Activated CD4-positive, alpha-beta T cell treated with anti-CD3 and anti-CD28 coated beads, Interleukin-2, amount 50 U/mL, for 1 hour (primary cell): ENCODE measurements at regions not wholly inside any gene's neighbourhood (a gene's known extent, or its start where the extent isn't known, plus 50 kb on each side); places are given as distances from the start of the nearest gene placed in this dataset.

Experiments
- DNase-seq: peaks from one replicate; pipeline ENCODE4 v3.0.0-alpha.2; 2020

GRCh38 chr3:101172516-101172915 lies 147.9 kb downstream of the IMPG2 start:
- no peak for DNase-seq

- DNase-seq, result no peak
These were observed 148.6 kb downstream of the IMPG2 start for GRCh38 chr3:101171681-101172191.

- DNase-seq, result no peak
These were observed 149.4 kb downstream of the IMPG2 start for GRCh38 chr3:101170806-101171558.

GRCh38 chr3:101170062-101170771 lies 150.2 kb downstream of the IMPG2 start:
- no peak for DNase-seq

- no peak for DNase-seq
These were observed 150.9 kb downstream of the IMPG2 start for GRCh38 chr3:101169516-101169915.

GRCh38 chr3:101167376-101167775 lies 153.0 kb downstream of the IMPG2 start:
- DNase-seq, result no peak

GRCh38 chr3:101166150-101166549 lies 154.2 kb downstream of the IMPG2 start:
- DNase-seq, result no peak

GRCh38 chr3:101163554-101163953 lies 156.8 kb downstream of the IMPG2 start:
- DNase-seq, result no peak

GRCh38 chr3:101159478-101159877 lies 160.9 kb downstream of the IMPG2 start:
- no peak for DNase-seq

- no peak for DNase-seq
These were observed 162.0 kb downstream of the IMPG2 start for GRCh38 chr3:101158374-101158773.

GRCh38 chr3:101156787-101157345 lies 163.5 kb downstream of the IMPG2 start:
- DNase-seq, result no peak

- DNase-seq, result no peak
These were observed 162.6 kb upstream of the ABI3BP start for GRCh38 chr3:101155825-101156224.

- DNase-seq, result no peak
These were observed 161.2 kb upstream of the ABI3BP start for GRCh38 chr3:101154401-101154800.

GRCh38 chr3:101151286-101151913 lies 158.2 kb upstream of the ABI3BP start:
- no peak for DNase-seq

GRCh38 chr3:101150504-101150903 lies 157.3 kb upstream of the ABI3BP start:
- DNase-seq, result no peak

GRCh38 chr3:101149707-101150106 lies 156.5 kb upstream of the ABI3BP start:
- DNase-seq, result no peak

GRCh38 chr3:101149251-101149650 lies 156.0 kb upstream of the ABI3BP start:
- DNase-seq, result no peak

GRCh38 chr3:101148001-101148400 lies 154.8 kb upstream of the ABI3BP start:
- DNase-seq, result no peak

- no peak for DNase-seq
These were observed 153.7 kb upstream of the ABI3BP start for GRCh38 chr3:101146946-101147345.

- no peak for DNase-seq
These were observed 150.9 kb upstream of the ABI3BP start for GRCh38 chr3:101144105-101144504.

- no peak for DNase-seq
These were observed 149.8 kb upstream of the ABI3BP start for GRCh38 chr3:101143012-101143411.

- DNase-seq, result no peak
These were observed 148.9 kb upstream of the ABI3BP start for GRCh38 chr3:101142160-101142559.

- no peak for DNase-seq
These were observed 147.9 kb upstream of the ABI3BP start for GRCh38 chr3:101141135-101141534.
